Fibroblast of skin of right biceps (primary cell): ENCODE measurements at regions not wholly inside any gene's neighbourhood (a gene's known extent, or its start where the extent isn't known, plus 50 kb on each side); places are given as distances from the start of the nearest gene placed in this dataset.
"Not testable (repeated sequence)": the region's sequence is repeated elsewhere in the genome, so short reads cannot be mapped to it uniquely, and the experiment has no call there.

Experiments
- DNase-seq: peaks from one replicate; pipeline ENCODE4 v3.0.0-alpha.2; 2013

DNA sequence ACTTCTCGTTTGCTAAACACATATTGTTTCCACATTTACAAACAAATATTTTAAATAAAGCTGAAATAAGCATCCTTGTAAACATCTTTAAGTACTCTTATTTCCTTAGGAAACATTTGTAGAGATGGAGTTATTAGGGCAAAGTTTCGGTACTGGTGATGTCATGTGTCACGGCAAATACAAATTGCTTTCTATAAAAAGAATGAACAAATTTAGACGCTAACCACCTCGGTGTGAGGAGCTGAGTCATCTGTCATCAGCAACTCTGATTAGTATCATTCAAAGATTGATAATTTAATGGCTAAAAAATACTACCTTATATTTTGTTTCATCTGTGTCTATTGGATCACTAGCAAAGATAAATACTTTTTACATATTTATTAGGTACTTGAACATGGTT is 982.0 kb downstream of the VRK1 start:
- DNase-seq, result no peak

DNA sequence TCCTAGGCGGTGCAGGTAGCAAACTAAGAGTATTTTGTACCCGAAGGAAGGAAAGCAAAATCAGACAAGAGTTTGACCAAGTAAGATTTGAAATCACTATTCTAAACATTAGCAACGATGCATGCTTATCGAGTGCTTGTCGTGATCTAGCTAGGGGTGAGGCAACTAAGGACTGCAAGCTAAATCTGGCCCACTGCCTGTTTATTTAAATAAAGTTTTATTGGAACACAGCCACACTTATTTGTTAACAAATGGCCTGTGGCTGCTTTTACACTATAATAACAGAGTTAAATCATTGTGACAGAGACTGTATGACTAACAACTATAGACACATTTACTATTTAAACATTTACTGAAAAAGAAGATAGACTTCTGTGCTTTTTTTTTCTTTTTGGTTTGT is 983.6 kb downstream of the VRK1 start:
- DNase-seq, result no peak

DNA sequence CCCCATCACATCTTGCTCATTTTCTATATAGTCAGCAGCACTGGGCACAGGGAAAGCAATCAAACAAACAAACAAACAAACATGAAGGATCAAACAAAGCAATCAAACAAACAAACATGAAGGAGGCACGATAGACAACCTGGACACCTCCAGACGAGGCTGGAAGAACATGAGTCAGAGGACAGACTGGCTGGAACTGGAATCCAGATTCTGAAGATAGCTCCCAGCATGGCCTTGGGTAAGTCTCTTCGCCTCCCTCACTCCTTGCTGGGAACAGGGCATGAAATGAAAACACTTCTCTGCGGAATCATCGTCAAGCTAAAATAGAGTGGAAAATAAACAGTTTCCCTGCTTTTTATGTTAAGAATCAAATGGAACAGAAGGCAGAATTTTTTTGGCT is 984.8 kb downstream of the VRK1 start:
- no peak for DNase-seq

DNA sequence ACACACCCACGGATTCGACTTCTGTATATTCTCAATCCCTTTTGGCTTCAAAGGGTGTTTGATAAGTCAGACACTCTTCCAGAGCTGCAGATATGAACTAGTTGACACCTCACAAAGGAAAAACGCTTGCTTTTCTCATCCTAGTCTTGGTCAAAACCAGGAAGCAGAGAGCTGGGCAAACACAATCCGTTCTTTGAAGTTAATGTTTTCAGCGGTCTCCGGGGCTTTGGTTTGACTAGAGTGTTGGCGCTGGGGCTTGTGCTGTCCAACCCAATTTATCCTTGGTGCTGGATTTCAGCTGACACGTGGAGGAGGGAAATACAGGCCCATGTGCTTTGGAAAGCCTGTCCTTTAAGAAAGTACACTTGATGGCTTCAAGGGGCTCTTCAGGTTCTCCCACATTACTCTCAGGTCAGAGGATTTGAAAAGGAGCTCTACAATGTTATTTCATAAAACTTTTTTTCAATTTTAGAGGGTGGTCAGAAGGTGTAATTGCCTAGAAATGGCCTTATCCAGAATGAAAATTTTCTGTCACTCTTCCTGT is 985.8 kb downstream of the VRK1 start:
- no peak for DNase-seq

DNA sequence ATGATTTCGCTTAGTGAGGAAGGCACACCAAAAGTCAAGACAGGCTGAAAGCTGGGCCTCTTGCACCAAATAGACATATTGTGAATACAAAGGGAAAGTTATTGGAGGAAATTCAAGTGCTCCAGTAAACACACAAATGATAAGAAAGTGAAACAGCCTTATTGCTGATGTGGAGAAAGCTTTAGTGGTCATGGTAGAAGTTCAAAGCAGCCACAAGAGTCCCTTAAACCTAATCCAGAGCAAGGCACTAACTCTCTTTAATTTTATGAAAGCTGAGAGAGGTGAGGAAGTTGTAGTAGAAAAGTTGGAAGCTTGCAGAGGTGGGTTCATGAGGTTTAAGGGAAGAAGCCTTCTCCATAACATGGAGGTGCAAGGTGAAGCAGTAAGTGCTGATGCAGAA is 988.3 kb downstream of the VRK1 start:
- no peak for DNase-seq

DNA sequence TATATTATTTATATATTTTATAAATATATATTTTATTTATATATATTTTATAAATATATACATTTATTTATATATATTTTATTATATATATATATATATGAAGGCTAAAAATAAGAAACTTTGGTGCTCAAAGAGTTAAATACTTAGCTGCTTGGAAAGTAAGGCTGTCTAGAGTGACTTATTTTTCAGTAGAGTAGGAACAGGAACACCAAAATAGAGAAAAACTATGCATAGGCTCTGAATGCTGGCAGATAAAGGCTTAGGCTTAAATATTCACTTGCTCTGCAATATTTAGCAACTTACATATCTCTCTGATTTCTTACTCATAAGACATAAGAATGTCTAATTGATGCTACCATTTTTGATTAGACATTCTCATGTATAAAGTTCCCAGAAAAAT is 991.2 kb downstream of the VRK1 start:
- no peak for DNase-seq

DNA sequence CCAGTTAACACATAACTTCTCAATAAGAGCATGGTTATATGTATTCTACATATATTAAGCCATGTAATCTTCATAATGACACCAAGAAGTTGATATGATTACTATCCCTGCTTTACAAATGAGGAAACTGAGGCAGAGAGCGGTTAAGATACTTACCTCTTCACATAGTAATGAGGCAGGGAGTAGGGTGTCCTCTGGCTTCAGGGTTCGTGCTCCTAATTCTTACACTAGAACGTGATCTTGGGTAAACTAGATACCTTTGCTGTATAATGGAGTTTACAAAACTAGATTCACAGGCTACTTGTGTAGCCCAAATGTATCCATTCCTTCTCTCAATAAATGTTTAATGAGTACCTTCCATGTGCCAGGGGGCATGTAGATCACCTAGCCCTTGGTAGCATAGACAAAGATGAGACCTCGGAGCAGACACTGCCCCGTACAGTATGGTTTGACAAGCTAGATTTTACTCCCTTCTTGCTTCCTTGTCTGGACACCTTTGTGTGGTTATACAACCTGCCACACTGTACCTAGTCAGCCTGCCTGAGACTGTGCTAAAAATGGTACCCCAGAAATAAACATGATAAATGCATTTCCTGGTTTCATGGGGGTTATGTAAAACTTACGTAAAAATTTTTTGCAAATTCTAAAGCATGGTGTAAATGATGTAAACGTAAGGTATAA is 991.8 kb downstream of the VRK1 start:
- no peak for DNase-seq

DNA sequence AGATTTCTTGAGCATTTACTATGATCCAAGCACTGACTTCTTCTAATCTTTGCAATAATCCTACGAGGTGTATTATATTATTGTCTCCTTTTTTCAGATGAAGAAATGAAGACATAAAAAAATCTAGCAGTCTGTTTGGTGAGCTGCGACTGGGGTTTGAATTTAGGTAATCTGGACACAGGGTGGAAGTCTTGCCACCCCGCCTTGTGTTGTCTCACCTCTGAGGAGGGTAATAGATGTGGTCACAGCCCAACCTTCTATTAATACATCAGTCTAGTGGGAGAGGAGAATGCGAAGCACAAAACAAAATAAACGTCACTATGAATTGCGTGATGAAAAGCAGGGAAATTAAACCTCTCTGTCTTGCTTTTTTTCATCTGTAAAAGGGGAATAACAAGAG is 993.9 kb downstream of the VRK1 start:
- DNase-seq, result no peak

DNA sequence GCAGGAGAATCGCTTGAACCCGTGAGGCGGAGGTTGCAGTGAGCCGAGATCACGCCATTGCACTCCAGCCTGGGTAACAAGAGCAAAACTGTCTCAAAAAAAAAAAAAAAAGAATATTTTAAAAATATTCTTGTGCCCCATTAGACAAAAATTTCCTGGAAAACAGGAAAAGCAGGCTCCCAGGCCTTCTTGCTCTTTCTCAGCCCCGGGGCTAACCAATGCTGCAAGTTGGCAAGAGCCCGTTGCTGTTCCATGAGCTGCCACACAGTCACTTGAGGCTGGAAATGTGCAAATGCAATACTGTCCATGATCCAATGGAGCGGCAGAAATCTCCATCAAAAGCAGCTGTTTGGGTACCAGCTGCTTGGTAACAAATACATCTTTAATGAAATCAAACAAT is 994.7 kb downstream of the VRK1 start:
- no peak for DNase-seq

DNA sequence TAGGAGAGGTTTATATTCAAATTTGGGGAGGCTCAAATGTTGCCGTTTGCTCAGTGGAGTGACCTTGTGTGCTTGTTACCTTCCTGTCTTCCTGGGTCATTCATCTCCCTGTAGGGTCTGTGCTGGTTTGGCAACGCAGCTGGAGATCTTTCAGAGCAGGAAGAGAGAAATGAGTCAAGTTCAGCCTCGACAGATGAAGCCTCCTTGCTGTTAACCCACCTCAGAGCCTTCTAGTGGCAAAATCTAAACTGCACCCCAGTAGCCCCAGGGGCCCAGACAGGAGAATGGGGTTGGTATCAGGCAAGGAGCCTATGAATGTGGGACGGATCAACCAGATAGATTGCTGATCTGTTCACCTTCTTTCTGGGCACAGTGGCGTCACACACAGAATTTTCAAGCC is 999.3 kb downstream of the VRK1 start:
- no peak for DNase-seq

DNA sequence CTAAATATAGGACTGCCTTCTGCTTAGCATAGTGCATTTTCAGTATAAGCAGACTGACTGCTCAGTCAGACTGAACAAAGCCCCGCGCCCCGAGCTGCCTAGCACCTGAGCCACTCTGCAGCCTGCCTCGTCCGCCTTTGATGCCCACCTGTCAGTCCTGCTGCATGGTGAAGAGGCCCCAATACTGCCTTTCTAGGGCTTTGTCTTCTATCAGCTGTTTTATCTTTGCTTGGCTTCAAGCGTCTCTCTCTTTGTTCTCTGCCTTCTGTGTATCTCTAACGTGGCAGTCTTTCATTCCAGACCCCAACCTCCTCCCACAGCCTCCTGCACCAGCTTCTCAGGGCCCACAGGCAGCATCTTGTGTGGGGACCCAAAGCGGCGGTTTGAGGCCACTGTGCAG is 1001.0 kb downstream of the VRK1 start:
- no peak for DNase-seq

DNA sequence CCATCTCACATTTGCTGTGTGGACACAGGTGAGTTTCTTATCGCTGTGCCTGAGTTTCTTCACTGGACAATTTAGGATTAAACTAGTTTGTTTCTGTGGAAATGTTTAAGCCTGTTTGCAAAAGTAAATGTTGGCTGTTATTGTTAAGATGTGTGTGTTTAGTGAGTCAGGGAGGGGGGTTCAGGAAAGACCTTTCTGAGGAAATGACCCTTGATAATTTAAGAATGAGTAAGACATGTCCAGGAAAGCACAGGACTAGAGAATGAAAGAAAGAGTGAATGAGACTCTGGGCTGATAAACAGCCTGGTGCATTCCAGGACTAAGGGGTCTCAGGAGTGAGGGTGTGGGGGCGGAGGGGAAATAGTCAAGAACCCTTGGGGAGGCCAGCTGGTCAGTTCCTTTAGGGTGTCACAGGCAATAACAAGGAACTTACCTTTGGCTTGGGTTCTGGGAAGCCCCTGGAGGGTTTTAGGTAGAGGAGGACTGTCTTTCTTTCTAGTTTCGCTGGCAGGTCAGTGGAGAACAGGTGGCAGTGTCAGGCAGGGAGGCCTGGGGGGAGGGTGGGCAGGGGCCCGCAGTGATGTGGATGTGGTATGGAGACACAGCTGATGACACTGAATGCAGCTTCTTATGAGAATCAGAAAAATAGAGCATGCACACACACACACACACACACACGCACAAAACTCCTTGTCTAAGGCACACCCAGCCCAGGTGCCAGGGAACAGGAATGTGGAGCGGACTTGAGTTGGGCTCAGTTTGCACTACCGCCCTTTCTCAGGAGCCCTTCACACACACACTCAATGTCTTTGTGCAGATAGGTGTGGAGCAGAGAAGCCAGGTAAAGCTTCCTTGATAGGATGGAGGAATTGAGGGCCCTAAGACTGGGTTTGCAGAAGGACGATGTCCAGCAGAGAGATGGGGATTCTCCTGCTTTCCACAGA is 1005.5 kb downstream of the VRK1 start:
- no peak for DNase-seq

DNA sequence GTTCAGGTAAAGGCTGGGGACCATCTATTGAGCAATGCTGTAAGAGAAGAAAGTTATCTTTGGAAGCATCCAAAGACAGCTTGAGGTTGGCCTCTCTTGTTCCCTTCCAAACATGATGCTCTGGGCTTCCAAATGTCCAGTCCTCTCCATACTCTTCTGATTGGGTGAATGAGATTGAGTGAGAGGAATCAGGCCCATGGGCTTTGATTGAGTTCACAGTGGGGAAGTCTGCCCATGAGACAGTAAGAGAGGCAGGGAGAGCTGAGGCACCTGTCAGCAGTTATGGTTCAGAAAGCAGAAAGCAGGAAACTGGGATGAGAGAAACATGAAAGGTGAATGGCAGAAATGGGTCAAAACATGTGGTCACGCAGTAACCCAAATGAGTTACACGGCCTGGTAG is 1006.9 kb downstream of the VRK1 start:
- no peak for DNase-seq

DNA sequence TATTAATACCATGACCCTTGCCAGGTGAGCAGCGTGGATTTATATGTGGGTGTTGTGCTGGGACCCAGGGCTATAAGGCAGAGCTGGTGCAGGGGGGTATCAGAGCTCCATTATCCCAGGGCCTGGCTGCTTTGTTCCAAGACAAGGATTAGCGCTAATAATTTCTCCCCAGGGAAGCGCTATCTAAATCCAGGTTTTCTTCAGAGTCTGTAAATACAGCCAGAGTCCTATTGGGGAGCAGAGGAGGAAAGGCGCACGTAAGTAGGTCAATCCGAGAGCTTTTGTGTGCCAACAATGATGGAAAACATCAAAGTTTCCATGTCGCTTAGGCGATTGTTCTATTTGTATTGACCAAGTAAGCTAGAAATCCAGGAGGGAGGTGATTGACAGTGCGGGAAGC is 1009.7 kb downstream of the VRK1 start:
- no peak for DNase-seq

DNA sequence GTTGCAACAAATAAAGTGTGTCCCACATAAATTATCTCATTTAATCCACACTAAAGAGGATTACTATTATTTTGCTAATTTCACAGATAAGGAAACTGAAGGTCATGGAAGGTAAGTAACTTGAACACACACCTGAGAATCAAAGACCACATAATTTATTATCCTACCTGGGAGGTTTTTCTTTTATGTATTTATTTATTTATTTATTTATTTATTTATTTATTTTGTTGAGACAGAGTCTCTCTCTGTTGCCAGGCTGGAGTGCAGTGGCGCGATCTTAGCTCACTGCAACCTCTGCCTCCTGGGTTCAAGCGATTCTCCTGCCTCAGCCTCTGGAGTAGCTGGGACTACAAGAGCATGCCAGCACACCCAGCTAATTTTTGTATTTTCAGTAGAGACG is 1011.4 kb downstream of the VRK1 start:
- DNase-seq, result not testable (repeated sequence)

DNA sequence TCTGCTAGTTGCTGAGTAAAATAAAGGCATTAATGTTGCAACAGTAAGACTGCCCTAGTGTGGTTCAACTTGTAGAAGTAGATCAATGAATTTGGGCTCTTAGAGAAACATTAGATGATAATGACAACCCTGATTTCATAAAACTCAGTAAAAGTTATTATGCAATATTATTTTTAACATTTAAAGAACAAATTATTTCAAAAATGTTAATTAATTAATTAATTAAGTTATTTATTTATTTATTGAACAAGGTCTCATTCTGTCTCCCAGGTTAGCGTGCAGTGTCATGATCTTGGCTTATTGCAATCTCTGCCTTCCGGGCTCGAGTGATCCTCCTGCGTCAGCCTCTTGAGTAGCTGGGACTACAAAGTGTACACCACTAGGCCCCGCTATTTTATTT is 1016.4 kb downstream of the VRK1 start:
- DNase-seq, result no peak

DNA sequence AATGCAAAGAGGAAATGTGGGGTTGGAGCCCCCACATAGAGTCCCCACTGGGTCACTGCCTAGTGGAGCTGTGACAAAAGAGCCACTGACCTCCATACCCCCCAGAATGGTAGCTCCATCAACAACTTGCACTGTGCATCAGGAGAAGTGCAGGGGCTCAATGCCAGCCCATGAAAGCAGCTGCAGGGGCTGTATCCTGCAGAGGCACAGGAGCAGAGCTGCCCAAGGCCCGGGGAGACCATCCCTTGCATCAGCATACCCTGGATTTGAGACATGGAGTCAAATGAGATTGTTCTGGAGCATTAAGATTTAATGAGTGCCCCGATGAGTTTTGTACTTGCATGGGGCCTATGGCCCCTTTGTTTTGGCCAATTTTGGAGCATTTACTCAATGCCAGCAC is 1023.6 kb downstream of the VRK1 start:
- DNase-seq, result no peak

DNA sequence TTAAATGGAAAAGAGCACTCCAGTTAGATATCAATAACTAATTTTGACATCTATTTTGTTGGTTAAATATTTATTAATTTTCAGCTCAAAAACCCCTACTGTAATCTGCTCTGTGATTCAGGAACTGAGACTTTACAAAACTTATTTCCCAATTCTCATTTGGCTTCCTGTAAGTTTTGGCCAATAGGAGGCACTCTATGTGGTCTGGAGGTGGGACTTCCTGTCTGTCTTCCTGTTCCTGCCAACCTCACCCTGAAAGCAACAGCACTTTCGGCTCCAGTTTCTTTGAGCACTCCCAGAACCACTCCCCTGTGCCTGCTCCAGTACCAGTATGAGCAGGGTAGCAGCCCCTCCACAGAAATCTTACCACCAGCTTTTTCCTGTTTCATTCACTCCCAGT is 1027.0 kb downstream of the VRK1 start:
- DNase-seq, result no peak

DNA sequence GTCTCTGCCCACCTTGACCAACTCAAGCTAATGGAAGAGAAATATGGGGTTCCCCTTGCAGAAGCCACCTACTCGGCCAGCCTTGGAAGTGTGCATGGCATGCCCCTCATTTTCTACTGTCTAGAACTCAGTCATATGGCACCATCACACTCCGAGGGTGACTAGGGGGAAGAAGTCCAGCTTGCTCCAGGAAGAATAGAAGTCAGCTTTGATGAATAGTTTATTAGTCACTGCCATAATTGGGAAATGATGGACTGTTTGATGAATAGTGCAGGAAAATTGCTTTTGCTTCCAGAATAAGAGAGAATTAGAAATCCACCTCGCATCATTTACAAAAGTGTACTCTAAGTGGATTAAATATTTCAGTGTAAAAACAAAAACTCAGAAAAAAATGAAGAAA is 1030.6 kb downstream of the VRK1 start:
- DNase-seq, result peak; percentile 4

DNA sequence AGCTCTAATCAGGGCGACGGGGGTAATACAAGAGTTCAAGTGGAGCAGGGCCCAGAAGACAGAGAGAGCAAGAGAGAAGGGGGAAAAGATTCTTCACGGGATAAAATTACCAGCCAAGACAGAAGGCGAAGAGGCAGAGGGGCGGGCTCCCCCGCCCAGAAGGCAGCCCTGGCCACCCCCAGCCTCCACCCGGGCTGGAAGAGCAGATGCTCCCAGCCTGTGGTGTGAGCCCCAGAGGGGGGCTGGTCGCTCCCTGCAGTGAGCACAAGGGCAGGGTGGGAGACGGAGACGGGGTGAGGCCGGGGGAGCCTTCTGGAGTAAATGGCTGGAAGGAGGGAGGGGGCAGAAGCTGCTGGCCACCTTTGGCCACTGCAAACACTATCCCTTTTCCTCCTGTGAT is 1035.6 kb downstream of the VRK1 start:
- DNase-seq, result no peak

DNA sequence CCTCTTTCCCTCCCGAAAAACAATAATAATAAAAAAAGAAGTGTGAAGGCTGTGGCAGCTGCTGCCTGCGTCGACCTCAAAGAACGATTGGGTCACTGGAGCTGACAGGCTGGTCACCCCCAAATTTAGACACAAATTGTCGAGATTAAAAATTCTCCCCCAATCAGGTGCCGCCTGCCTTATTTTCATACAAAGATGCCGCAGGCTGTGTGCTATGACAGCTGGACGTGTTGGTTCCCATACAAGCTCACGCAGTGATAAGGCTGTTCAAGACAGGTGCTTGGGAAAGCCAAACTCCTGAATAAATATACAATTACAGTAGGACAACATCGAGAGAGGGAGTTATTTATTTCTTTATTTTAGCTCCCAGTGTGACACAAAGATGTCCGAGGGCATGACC is 1041.8 kb downstream of the VRK1 start:
- DNase-seq, result no peak

DNA sequence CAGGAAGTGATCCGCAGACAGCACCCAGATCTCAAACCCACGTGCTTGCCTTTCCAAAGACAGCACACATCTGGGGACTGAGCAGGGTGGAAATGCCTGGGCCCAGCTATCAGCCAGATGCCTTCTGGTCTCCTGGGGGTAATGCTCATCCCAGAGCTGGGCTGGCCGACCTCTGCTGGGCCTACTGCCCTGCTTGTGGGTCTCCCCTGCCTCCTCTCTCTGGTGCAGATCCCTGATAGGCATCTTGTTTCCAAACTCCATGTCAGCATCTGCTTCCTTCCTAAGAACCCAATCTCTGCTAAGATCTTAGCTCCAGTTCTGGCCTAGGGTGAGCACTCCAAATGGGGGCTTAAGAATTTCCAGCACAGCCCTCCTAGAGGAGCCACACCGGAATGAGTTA is 1043.0 kb downstream of the VRK1 start:
- no peak for DNase-seq

DNA sequence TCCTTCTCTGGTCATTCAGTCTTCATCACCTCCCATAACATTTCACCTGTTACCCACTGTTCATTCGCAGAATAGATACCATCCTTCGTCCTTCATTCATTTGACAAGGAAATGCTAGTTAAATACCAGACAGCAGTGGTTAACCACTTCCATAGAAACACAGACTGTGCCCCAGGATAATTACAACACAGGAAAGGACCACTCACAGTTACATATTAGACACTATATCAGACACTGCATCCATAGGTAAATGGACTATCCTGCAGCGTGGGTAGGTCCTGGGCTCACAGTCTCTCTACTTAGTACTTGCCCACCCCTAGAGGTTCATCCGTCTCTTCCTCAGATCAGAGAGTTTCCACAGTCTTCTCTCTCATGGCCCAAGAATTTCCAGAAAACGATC is 1044.6 kb downstream of the VRK1 start:
- no peak for DNase-seq

DNA sequence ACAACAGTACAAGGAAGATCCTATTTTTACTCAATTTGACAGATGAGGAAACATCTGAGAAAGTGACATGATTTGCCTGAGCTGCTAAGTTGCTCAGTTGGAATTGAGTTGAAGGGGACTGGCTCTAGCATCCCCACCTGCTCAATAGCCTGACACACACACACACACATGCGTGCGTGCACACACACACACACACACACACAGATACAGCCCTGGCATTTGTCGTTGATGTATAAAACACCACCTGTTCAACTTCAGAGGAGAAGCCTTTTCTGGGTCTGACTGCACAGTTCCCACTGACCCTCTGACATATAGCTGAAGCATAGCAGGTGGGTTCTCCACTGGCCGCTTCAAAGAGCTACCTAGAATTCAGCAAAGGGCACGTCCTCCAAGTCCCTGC is 1045.9 kb downstream of the VRK1 start:
- no peak for DNase-seq
